OCI-LY7 (cell line): ENCODE measurements at regions not wholly inside any gene's neighbourhood (a gene's known extent, or its start where the extent isn't known, plus 50 kb on each side); places are given as distances from the start of the nearest gene placed in this dataset.

ENCODE experiments used
- CTCF ChIP-seq: fragments of 200-600 bp; sonication (generic); conservative IDR thresholded peaks from 2 replicates; pipeline ENCODE4 v1.5.1; 2014; ENCODE audit warnings: mild to moderate bottlenecking, antibody characterized with exemption, low read length, moderate library complexity, mixed read lengths
- EZH2phosphoT487 ChIP-seq: fragments of 200-600 bp; sonication (generic); IDR thresholded peaks from 2 replicates; pipeline ENCODE4 v1.6.1; 2018; ENCODE audit warnings: low read depth, borderline replicate concordance, mild to moderate bottlenecking, mixed run types, antibody characterized with exemption, low read length, moderate library complexity, mixed read lengths

DNA sequence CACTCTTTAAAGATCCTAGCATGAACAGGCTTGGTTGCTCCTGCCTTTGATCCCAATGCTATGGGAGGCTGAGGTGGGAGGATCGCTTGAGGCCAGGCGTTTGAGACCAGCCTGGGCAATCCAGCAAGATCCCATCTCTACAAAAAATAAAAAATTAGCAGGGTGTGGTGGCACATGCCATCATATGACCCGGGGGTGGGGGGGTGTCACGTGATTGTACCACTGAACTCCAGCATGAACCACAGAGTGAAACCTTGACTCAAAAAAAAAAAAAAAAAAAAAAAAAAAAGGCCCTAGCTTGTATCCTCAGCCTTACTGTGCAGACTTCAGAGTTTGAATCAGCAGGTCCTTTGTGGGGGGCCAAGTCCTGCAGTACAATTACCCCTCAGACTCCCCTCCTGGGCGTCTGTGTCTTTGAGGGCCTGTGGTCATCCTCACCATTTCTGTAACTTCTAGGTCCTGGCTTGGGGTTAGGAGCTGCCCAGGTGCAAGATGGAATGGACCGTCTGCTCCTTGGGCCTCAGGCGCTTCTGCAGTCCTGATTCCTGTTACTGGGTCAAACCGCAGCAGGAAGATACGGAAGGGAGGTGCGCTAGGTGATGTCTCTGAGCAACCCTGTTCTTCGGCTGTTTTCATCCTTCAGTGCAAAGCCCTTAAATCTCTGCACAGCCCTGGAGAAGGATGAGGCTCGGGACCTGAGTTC, 208.1 kb downstream of the CTTN start:
- TF ChIP-seq CTCF = no peak
- no peak for TF ChIP-seq EZH2phosphoT487
